SU-DHL-6 (cell line): ENCODE measurements at regions not wholly inside any gene's neighbourhood (a gene's known extent, or its start where the extent isn't known, plus 50 kb on each side); places are given as distances from the start of the nearest gene placed in this dataset.
A peak's percentile ranks its signal among the peaks of the same experiment; 100 is the strongest.

Experiments used
- H2AFZ ChIP-seq: fragments of 200-600 bp; sonication (generic); 2 replicates; pipeline ENCODE4 v1.6.1; 2014; ENCODE audit warnings: low read depth, mild to moderate bottlenecking, moderate library complexity, mixed read lengths, antibody characterized with exemption, low read length; ENCODE audit not compliant: severe bottlenecking
- H3F3A ChIP-seq: fragments of 200-600 bp; shearing (Covaris generic); 2 replicates; pipeline ENCODE4 v1.6.0; 2016; ENCODE audit warnings: antibody characterized with exemption, mild to moderate bottlenecking; ENCODE audit not compliant: insufficient read depth
- H3K27ac ChIP-seq: fragments of 200-600 bp; sonication (generic); 2 replicates; pipeline ENCODE4 v1.5.1; 2016; ENCODE audit warnings: low read depth, mild to moderate bottlenecking, low read length, moderate library complexity, mixed read lengths
- H3K27me3 ChIP-seq: fragments of 200-600 bp; sonication (generic), shearing (Covaris generic); 2 replicates; pipeline ENCODE4 v1.6.0; 2014; ENCODE audit warnings: mild to moderate bottlenecking, low read length
- H3K36me3 ChIP-seq: fragments of 200-600 bp; sonication (generic); 2 replicates; pipeline ENCODE4 v1.6.1; 2014; ENCODE audit warnings: mild to moderate bottlenecking, low read length, mixed read lengths
- H3K4me2 ChIP-seq: fragments of 300-600, 200-600 bp; shearing (Covaris generic), sonication (generic); 2 replicates; pipeline ENCODE4 v1.6.0; 2014; ENCODE audit warnings: low read length, low read depth, mild to moderate bottlenecking; ENCODE audit not compliant: poor library complexity, severe bottlenecking
- H3K4me3 ChIP-seq: fragments of 200-600 bp; sonication (generic); 2 replicates; pipeline ENCODE4 v1.5.1; 2014; ENCODE audit warnings: antibody characterized with exemption, low read length, mild to moderate bottlenecking, mixed read lengths; ENCODE audit not compliant: insufficient read depth, poor library complexity, severe bottlenecking
- H3K79me2 ChIP-seq: fragments of 200-600 bp; sonication (generic); 2 replicates; pipeline ENCODE4 v1.6.1; 2014; ENCODE audit warnings: mild to moderate bottlenecking, low read length, moderate library complexity; ENCODE audit not compliant: insufficient read depth
- H3K9ac ChIP-seq: fragments of 200-600 bp; sonication (generic); 2 replicates; pipeline ENCODE4 v1.7.0; 2014; ENCODE audit warnings: mild to moderate bottlenecking, low read length
- H3K9me2 ChIP-seq: fragments of 200-600 bp; sonication (generic); replicated peaks from 2 replicates; pipeline ENCODE4 v1.6.1; 2014; ENCODE audit warnings: low read length; ENCODE audit not compliant: insufficient read depth
- H3K9me3 ChIP-seq: fragments of 200-600 bp; sonication (generic); 2 replicates; pipeline ENCODE4 v1.6.1; 2014; ENCODE audit warnings: low read length, mixed read lengths; ENCODE audit not compliant: insufficient read depth
- H4K20me1 ChIP-seq: fragments of 200-600 bp; sonication (generic); 2 replicates; pipeline ENCODE4 v1.6.1; 2014; ENCODE audit warnings: low read depth, mild to moderate bottlenecking, antibody characterized with exemption, low read length, moderate library complexity, mixed read lengths
- EZH2phosphoT487 ChIP-seq: fragments of 200-600 bp; sonication (generic), shearing (Covaris generic); conservative IDR thresholded peaks from 2 replicates; pipeline ENCODE4 v1.6.1; 2018; ENCODE audit warnings: mild to moderate bottlenecking, antibody characterized with exemption, low read length, moderate library complexity, mixed read lengths
- TF ChIP-seq, protein P1 (sequence below): fragments of 200-600 bp; sonication (generic); IDR thresholded peaks from one replicate; pipeline ENCODE4 v1.5.1; 2017; ENCODE audit warnings: antibody characterized with exemption, mild to moderate bottlenecking, low read length, moderate library complexity; ENCODE audit not compliant: insufficient read depth, poor library complexity, severe bottlenecking

DNA sequence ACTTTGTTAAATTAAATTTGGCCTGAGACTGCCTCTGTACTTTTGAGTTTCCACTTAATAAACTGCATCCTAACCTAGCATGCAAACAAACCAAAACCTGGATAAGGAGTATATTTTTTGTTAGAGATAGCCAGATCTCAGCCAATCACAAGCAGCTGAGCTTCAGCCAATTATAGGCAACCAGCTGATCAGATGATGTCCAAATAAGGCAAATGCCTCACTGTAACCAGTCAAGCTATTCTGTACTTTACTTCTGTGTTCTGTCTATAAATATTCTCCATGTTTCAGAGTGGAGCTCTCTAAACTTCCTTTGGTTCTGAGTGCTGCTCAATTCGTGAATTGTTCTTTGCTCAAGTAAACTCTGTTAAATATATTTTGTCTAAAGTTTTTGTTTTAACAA is 194.6 kb upstream of the RGS17 start:
- no peaks in the 10 kb centered on the region for H3K9me2 ChIP-seq
- no peaks in the 10 kb centered on the region for H3K9me3 ChIP-seq
- H3K4me3 ChIP-seq = no peak overlapping the region
- H3K27ac ChIP-seq = no peak overlapping the region
- H2AFZ ChIP-seq = no peak overlapping the region
- H3K79me2 ChIP-seq = no peaks in the 10 kb centered on the region
- TF ChIP-seq, protein P1, sequence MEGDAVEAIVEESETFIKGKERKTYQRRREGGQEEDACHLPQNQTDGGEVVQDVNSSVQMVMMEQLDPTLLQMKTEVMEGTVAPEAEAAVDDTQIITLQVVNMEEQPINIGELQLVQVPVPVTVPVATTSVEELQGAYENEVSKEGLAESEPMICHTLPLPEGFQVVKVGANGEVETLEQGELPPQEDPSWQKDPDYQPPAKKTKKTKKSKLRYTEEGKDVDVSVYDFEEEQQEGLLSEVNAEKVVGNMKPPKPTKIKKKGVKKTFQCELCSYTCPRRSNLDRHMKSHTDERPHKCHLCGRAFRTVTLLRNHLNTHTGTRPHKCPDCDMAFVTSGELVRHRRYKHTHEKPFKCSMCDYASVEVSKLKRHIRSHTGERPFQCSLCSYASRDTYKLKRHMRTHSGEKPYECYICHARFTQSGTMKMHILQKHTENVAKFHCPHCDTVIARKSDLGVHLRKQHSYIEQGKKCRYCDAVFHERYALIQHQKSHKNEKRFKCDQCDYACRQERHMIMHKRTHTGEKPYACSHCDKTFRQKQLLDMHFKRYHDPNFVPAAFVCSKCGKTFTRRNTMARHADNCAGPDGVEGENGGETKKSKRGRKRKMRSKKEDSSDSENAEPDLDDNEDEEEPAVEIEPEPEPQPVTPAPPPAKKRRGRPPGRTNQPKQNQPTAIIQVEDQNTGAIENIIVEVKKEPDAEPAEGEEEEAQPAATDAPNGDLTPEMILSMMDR = no peak
- no peak for TF ChIP-seq EZH2phosphoT487
- H3F3A ChIP-seq = no peaks in the 10 kb centered on the region
- no peaks in the 10 kb centered on the region for H4K20me1 ChIP-seq
- H3K27me3 ChIP-seq = no peaks in the 10 kb centered on the region
- H3K4me2 ChIP-seq = no peak overlapping the region
- H3K9ac ChIP-seq = no peak overlapping the region
- no peaks in the 10 kb centered on the region for H3K36me3 ChIP-seq

GRCh38 chr6:153312634-153313033 is 181.6 kb upstream of the RGS17 start:
- no peaks in the 10 kb centered on the region for H3K36me3 ChIP-seq
- H3K4me2 ChIP-seq = no peak overlapping the region
- no peak overlapping the region for H2AFZ ChIP-seq
- H3K9me3 ChIP-seq = no peaks in the 10 kb centered on the region
- no peaks in the 10 kb centered on the region for H3K27me3 ChIP-seq
- H3F3A ChIP-seq = no peaks in the 10 kb centered on the region
- no peaks in the 10 kb centered on the region for H3K9me2 ChIP-seq
- no peak for TF ChIP-seq EZH2phosphoT487
- TF ChIP-seq, protein P1 = peak; percentile 61
- no peak overlapping the region for H3K27ac ChIP-seq
- H3K9ac ChIP-seq = no peak overlapping the region
- H4K20me1 ChIP-seq = no peaks in the 10 kb centered on the region
- H3K4me3 ChIP-seq = no peak overlapping the region
- no peaks in the 10 kb centered on the region for H3K79me2 ChIP-seq

GRCh38 chr6:153309651-153310050 is 178.6 kb upstream of the RGS17 start:
- H3K9ac ChIP-seq = no peak overlapping the region
- H3K27ac ChIP-seq = no peak overlapping the region
- H3K4me3 ChIP-seq = no peak overlapping the region
- H3K4me2 ChIP-seq = no peak overlapping the region
- H3K79me2 ChIP-seq = no peaks in the 10 kb centered on the region
- no peaks in the 10 kb centered on the region for H3K9me2 ChIP-seq
- H4K20me1 ChIP-seq = no peaks in the 10 kb centered on the region
- H3K27me3 ChIP-seq = no peaks in the 10 kb centered on the region
- no peaks in the 10 kb centered on the region for H3K9me3 ChIP-seq
- no peaks in the 10 kb centered on the region for H3F3A ChIP-seq
- H2AFZ ChIP-seq = no peak overlapping the region
- H3K36me3 ChIP-seq = no peaks in the 10 kb centered on the region
- TF ChIP-seq, protein P1 = no peak
- no peak for TF ChIP-seq EZH2phosphoT487

DNA sequence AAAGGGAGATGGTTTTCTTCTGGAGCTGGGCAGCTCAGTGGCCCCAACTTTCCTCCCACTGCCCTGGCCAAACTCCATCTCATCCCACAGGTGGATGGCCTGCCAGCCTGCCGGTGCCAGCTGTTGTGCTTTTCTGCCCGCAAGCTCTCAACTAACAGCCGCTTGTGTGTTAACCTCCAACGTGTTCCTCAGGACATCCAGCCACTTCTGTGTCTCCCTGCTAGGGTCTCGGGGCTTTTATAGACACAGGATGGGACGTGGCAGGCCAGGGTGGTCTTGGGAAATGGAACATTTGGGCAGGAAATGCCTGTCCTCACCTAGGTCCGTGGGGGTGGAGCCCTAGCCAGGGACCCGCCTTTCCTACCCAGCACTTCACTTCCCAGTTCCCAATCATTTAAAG is 171.1 kb upstream of the RGS17 start:
- Histone ChIP-seq H3K9ac (no peak overlapping the region), H3K4me3 (no peak overlapping the region), H3K79me2 (no peaks in the 10 kb centered on the region), H3K4me2 (no peak overlapping the region), H3K9me2 (no peaks in the 10 kb centered on the region), H3K27me3 (no peaks in the 10 kb centered on the region), H2AFZ (no peak overlapping the region), H4K20me1 (no peaks in the 10 kb centered on the region), H3F3A (no peaks in the 10 kb centered on the region), H3K27ac (no peak overlapping the region), H3K36me3 (no peaks in the 10 kb centered on the region), H3K9me3 (no peaks in the 10 kb centered on the region)
- TF ChIP-seq, protein P1 = no peak
- no peak for TF ChIP-seq EZH2phosphoT487
